ENCODE measurements at regions not wholly inside any gene's neighbourhood (a gene's known extent, or its start where the extent isn't known, plus 50 kb on each side); places are given as distances from the start of the nearest gene placed in this dataset.

DNA sequence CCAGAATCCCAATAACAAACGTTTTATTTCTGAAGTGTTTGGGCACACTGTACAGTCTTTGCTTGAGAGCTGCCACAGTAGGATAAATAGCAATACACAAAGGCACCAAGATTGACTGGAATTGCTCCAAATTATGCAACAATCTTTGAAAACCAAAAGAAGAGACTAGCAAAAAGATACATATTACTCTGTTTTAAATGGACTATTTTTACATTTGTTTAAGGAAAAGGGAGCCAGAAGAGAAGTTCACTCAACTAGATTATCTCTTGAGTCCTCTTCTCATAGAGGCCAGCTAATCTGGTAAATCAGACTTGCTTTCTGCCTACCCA, 385.0 kb upstream of the SLC30A5 start:
- intact Hi-C loops (cut with micrococcal nuclease) = no loop called here
- no peak overlapping the region for H3K4me3 Mint-ChIP-seq
- H3K27ac Mint-ChIP-seq = no peak overlapping the region
- peaks cover 4% of the 10 kb centered on the region for H3K27me3 Mint-ChIP-seq
- H3K4me1 Mint-ChIP-seq = peaks cover 23% of the 10 kb centered on the region
- DNase-seq = no peak
- H3K36me3 Mint-ChIP-seq (ENCODE audit: low read depth) = no peaks in the 10 kb centered on the region
- H3K9me3 Mint-ChIP-seq = peaks cover 12% of the 10 kb centered on the region

DNA sequence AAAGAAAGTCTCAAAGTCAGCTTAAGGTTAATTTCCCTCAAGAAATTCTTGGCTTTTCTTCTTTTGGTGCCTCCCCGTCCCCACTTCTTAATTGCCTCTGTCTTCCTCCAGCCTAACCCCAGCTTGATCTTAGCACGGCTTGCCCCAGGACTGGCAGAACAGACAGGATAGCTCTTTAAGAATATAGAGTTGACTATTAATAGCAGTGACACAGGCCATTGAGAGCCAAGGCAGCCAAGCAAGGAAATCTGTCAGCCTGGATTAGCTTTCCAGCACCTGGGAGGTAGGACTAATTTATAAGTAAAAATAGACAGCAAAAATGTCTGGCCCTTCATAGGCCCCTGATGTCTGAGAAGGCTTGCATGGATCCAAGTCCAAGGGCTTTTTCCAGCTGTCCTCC, 384.6 kb upstream of the SLC30A5 start:
- no peaks in the 10 kb centered on the region for H3K36me3 Mint-ChIP-seq (ENCODE audit: low read depth)

DNA sequence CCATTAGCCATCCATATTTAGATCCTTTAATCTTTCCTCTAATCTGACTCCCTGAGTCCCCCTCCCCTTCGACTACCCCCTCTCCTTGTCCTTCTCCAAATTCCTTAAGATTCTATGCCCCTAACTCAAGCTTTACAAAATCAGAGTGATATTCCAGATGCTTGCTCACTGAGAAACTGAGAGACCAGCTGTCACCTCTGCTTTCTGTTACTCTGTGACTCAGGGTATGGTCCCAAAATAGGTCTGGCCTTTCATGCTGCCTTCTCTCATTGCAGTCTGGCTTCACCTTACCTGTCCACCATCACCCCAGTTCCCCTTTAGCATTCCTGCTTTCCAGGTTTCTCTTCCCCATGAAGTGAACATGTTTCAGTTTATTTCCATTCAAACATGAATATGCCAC, 383.3 kb upstream of the SLC30A5 start:
- H3K4me3 Mint-ChIP-seq = no peak overlapping the region
- intact Hi-C loops (cut with micrococcal nuclease) = no loop called here
- DNase-seq = no peak
- peaks cover 2% of the 10 kb centered on the region for H3K27me3 Mint-ChIP-seq
- H3K4me1 Mint-ChIP-seq = peaks cover 23% of the 10 kb centered on the region
- H3K36me3 Mint-ChIP-seq (ENCODE audit: low read depth) = no peaks in the 10 kb centered on the region
- H3K27ac Mint-ChIP-seq = no peak overlapping the region
- peaks cover 9% of the 10 kb centered on the region for H3K9me3 Mint-ChIP-seq

More for the DNA sequence above, 384.6 kb upstream of the SLC30A5 start:
- Mint-ChIP-seq H3K4me3 (no peak overlapping the region), H3K27ac (no peak overlapping the region), H3K4me1 (peaks cover 23% of the 10 kb centered on the region), H3K9me3 (peaks cover 12% of the 10 kb centered on the region), H3K27me3 (peaks cover 4% of the 10 kb centered on the region)
- DNase-seq = no peak
- intact Hi-C loops (cut with micrococcal nuclease) = no loop called here

DNA sequence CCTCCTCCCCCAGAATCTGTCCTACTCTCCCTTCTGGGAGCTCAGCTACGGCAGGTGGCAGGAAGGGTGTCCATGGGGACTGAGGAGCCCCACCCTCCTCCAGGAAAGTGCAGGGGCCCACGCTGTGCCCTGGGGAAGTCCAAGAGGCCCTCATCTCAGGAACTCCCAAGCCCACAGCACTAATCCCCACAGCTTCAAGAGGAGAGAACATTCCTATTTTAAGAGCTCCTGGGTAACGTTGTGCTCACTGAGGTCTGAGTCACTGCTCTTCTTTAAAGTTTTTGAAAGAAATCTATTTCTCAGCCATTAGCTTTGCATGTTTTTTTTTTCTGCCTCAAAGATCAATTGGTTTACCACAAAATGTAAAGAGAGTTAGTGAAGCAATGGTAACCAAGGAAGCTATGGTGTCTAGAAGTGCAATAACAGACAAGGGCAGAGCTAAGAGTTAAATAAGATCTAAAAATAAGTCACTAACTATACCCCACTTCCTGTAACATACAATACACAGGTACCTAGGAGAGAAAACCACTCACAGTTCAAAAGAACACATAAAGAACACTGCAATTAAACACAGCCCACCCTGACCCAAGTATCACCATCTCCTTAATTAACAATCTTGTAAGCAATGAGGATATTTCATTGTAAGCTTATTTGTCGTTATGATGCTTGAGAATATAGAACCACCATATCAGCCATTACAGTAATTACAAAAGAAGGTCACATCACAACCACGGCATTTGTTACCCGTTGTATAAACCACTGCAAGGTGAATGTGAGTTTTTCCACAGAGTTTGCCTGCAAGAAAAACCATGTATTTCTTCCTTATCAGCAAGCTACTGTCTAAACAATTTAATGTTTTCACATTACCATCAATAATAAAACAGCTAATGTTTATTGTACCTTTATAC, 382.3 kb upstream of the SLC30A5 start:
- intact Hi-C loops (cut with micrococcal nuclease) = no loop called here
- DNase-seq = peak; percentile 74

DNA sequence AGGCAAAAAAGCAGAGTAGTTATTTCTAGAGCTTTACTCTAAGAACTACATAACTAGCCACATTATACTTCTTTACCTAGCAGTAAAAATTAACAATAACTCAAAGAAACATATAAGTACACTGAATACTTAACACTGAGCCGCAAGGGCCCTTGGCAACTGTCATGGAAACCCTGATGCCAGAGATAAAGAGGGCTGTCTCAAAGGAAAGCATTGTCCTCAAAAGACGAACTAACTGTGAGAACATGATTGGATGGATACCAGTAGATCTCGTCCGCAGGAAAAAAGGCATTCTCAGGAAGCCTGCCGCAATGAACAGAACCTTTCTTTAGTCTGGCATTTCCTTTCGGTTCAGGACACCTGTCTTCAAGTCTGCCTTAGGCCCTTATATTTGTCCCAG, 379.0 kb upstream of the SLC30A5 start:
- Mint-ChIP-seq H3K27me3 (no peaks in the 10 kb centered on the region), H3K4me1 (peaks cover 23% of the 10 kb centered on the region), H3K36me3 (ENCODE audit: low read depth) (no peaks in the 10 kb centered on the region), H3K27ac (no peak overlapping the region), H3K4me3 (no peak overlapping the region), H3K9me3 (peaks cover 3% of the 10 kb centered on the region)
- intact Hi-C loops (cut with micrococcal nuclease) = no loop called here
- no peak for DNase-seq

More for the DNA sequence above, 382.3 kb upstream of the SLC30A5 start:
- H3K9me3 Mint-ChIP-seq = peaks cover 7% of the 10 kb centered on the region
- H3K27me3 Mint-ChIP-seq = peaks cover 2% of the 10 kb centered on the region
- peak overlapping the region; percentile 82 for H3K27ac Mint-ChIP-seq
- H3K4me3 Mint-ChIP-seq = peak overlapping the region; percentile 68
- peaks cover 23% of the 10 kb centered on the region for H3K4me1 Mint-ChIP-seq
- no peaks in the 10 kb centered on the region for H3K36me3 Mint-ChIP-seq (ENCODE audit: low read depth)

DNA sequence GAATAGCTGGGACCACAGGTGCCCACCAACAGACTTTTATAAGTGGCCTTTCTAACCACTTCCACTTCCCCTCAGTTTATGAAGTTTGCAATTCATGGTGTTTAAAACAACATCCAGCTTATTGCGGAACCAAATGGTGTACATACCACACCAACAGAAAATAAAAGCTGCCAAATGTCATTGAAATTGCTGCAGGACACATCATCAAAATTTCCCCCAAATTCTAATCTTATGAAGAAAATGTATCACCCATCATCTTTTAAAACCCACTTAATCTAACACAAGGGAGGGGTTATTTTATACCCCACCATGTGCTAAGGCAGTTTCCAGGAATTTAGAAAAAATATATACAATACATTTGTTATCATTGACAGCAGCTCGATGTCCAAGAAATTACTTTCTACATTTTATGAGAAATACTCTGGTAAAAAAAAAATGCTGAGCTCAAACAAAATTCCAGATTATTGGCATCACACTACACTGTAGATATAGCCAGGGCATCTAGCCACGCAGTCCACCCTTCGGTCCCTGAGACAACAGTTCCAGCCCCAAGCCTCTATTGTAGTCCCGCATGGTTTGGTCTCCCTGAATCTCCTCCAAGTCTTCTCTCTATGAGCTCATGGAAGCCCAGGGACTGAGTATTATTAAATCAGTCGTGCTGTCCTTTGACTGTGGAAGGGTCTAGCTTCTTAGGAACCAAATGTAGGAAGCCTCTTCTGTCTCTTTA, 372.8 kb upstream of the SLC30A5 start:
- intact Hi-C loops (cut with micrococcal nuclease) = no loop called here
- no peaks in the 10 kb centered on the region for H3K4me1 Mint-ChIP-seq
- no peak for DNase-seq
- no peaks in the 10 kb centered on the region for H3K36me3 Mint-ChIP-seq (ENCODE audit: low read depth)
- H3K9me3 Mint-ChIP-seq = peaks cover 10% of the 10 kb centered on the region
- H3K4me3 Mint-ChIP-seq = no peak overlapping the region
- H3K27ac Mint-ChIP-seq = no peak overlapping the region
- no peaks in the 10 kb centered on the region for H3K27me3 Mint-ChIP-seq

DNA sequence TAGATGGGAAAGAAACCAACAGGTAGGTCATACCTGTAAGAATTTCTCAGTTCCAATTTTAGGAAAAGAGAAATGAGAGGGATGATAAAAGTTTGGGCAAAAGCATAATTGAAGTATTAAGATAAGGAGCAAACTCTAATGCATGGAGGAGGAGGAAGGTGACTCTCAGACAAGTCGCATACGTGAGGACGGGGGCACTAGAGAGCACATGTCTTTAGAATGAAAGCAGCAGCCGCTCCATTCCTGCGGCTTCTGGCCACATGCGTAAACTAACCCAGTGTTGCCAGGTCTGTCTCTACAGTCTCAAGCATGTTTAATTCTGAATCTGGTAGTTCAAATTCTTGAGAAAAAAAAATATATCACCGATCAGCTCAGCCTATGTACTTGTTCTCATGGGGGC, 371.5 kb upstream of the SLC30A5 start:
- no peak for DNase-seq
- Mint-ChIP-seq H3K27me3 (no peaks in the 10 kb centered on the region), H3K4me3 (no peak overlapping the region), H3K4me1 (no peaks in the 10 kb centered on the region), H3K27ac (no peak overlapping the region), H3K36me3 (ENCODE audit: low read depth) (no peaks in the 10 kb centered on the region), H3K9me3 (peaks cover 12% of the 10 kb centered on the region)
- intact Hi-C loops (cut with micrococcal nuclease) = no loop called here

DNA sequence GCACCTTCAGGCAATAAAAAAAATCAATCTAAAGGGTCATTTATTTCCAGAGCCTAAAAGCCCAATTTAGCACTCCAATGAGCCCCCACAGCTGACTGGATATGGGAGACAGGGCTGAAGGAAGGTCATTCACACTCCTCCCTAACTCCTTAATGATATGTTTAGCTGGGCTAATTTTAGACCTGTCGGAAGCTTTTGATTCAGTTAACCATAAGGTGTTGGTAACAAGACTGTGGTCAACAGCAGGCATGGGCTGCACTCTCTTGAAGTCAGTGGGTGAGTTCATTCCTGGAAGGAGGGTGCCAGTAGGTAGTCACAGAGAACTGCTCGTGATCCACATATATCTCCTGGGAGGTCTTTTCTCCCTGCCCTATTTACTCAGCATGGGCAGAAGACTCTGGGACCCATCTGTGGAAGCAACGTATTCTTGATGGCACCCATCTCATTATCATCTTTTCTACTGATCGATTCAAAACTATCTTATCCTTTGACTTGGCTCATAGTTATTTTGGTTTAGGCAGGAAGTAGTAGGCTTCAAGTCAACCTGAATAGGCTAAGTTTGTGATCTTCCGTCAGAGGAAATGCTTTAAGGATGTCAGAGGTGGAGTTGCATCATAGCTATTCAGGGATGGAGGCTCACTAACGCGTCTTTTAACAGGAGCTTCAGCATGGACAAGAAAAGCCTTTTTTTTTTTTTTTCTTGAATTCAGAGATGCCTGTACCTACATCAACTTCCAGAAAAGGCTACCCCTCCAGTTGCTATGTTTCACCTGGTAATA, 367.7 kb upstream of the SLC30A5 start:
- no peaks in the 10 kb centered on the region for H3K36me3 Mint-ChIP-seq (ENCODE audit: low read depth)
- intact Hi-C loops (cut with micrococcal nuclease) = no loop called here
- H3K27ac Mint-ChIP-seq = no peak overlapping the region
- H3K27me3 Mint-ChIP-seq = no peaks in the 10 kb centered on the region
- H3K4me3 Mint-ChIP-seq = no peak overlapping the region
- no peaks in the 10 kb centered on the region for H3K4me1 Mint-ChIP-seq
- peaks cover 9% of the 10 kb centered on the region for H3K9me3 Mint-ChIP-seq
- no peak for DNase-seq

DNA sequence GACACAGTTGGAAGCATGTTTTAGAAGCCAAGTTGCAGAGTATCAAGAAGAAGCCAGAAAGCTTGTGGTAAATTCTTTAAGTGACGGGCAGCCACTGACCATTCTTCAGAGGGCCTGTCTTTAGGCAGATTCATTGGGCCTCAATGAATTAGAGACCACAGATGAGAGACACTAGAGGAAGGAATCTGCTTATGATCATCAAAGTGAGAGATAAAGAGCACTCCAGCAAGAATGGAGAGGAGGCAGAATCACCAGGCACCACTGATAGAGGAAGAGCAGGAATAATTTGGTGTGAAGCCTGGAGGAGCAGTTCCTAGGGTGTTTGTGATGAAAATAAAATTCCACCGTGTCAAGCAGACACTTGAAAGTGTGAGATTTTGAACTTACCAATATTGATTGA, 365.9 kb upstream of the SLC30A5 start:
- no peak overlapping the region for H3K27ac Mint-ChIP-seq
- no peak for DNase-seq
- no peaks in the 10 kb centered on the region for H3K4me1 Mint-ChIP-seq
- peaks cover 6% of the 10 kb centered on the region for H3K9me3 Mint-ChIP-seq
- intact Hi-C loops (cut with micrococcal nuclease) = no loop called here
- no peak overlapping the region for H3K4me3 Mint-ChIP-seq
- H3K36me3 Mint-ChIP-seq (ENCODE audit: low read depth) = no peaks in the 10 kb centered on the region
- no peaks in the 10 kb centered on the region for H3K27me3 Mint-ChIP-seq

DNA sequence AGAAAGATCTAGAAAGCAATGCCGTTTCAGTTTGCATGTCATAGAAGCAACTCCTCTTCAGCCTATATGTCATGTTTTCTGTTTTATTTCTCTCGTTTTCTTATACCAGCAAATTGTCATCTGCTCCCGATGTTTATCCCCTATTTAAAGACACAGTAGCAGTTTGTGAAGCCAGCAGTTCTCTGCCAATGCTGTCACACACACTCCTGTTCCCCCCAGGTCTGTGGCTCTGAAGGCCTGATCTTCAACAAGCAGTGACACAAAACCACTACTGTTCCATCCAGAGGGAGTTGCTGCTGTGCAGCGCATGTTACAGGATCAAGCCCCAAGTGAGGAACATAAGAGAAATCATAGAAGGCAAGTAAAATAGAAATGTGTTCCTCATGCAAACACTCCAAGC, 364.1 kb upstream of the SLC30A5 start:
- no peaks in the 10 kb centered on the region for H3K36me3 Mint-ChIP-seq (ENCODE audit: low read depth)
- no peak for DNase-seq
- H3K9me3 Mint-ChIP-seq = peaks cover 6% of the 10 kb centered on the region
- H3K27ac Mint-ChIP-seq = no peak overlapping the region
- no peak overlapping the region for H3K4me3 Mint-ChIP-seq
- intact Hi-C loops (cut with micrococcal nuclease) = no loop called here
- no peaks in the 10 kb centered on the region for H3K4me1 Mint-ChIP-seq
- H3K27me3 Mint-ChIP-seq = no peaks in the 10 kb centered on the region

DNA sequence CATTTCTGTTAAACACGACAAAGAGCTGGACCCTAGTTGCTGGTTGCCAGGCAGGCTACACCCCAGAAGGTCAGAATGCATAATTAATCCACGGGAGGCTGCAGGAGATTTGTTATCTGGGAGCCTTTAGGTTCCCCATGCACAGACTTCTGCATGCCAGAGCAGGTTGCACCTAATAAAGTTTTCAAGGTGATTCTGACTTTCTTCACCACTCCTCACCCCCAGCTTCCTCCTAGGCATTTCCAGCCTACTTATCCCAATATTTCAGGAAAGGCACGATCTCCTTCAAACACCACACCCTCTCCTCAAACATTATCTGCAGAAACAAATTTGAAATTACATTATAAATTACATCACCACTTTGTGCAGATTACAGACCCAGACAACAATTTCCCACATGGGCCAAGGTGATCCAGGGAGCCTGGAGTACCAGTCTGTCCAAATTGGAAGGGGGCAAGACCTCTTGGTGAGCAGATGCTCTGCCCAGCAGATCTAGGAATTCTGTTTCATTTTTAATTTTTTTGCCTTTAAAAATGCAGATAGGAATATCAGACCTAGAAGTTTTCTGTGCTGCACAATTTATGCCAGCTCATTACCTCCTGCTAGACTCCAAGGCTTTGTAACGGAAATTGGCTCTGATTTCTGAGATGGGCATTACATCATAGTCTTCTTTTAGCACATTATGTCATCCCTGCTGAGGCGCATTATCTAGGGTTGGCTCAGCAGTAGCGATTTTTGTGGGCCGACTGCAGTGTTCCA, 363.4 kb upstream of the SLC30A5 start:
- H3K4me1 Mint-ChIP-seq = no peaks in the 10 kb centered on the region
- intact Hi-C loops (cut with micrococcal nuclease) = no loop called here
- H3K36me3 Mint-ChIP-seq (ENCODE audit: low read depth) = no peaks in the 10 kb centered on the region
- H3K4me3 Mint-ChIP-seq = no peak overlapping the region
- DNase-seq = no peak
- H3K27ac Mint-ChIP-seq = no peak overlapping the region
- H3K27me3 Mint-ChIP-seq = no peaks in the 10 kb centered on the region
- H3K9me3 Mint-ChIP-seq = peaks cover 6% of the 10 kb centered on the region

DNA sequence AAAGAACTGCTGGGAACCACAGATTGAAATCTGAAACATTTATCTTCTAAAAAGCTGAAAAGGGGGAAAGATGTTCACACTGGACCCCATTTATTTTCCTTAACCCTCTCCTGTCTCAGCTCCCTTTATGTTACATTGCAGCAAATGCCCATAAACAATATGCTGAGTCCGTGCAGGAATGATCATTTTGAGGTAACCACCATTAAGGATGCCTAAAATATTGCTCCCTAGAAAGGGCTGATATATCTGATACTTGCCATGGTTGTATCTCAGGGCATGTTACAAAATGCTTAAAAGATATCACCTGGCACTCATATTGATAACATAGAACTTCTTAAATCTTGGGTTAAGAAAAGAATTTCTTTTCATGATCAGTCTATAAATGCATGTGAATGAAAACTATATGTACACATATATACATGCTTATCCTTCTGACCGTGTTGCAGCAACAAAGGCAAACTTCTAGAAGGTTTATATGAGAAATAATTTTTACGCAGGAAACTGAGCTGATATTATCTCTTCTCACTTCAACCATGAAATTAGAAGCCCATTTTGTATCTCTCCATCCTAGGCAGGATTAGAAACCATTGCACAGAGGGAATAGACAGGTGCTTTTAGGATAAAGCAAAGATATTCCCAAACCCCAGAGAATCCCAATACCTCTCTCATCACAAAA, 362.7 kb upstream of the SLC30A5 start:
- DNase-seq = no peak
- no peaks in the 10 kb centered on the region for H3K27me3 Mint-ChIP-seq
- H3K27ac Mint-ChIP-seq = no peak overlapping the region

DNA sequence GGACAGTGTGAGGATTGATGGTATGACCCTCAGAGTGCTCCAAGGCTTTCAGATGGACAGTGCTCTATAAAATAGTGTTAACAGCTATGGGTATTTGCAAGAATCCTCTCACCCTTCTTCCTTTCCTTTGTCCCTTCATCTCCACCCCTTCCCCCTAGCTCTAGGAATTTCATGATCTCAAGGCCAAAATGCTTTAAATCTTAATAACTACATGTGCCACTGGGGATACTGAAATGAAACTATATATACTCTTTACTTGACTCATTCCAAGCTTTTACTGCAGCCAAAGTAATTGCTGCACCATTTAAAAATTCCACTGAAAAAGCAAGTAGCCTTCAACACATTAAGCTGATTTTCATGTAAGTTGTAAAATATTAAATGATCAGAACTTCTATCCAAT, 361.6 kb upstream of the SLC30A5 start:
- peaks cover 3% of the 10 kb centered on the region for H3K27me3 Mint-ChIP-seq
- DNase-seq = no peak
- H3K9me3 Mint-ChIP-seq = peaks cover 3% of the 10 kb centered on the region
- intact Hi-C loops (cut with micrococcal nuclease) = no loop called here
- no peak overlapping the region for H3K27ac Mint-ChIP-seq
- no peaks in the 10 kb centered on the region for H3K36me3 Mint-ChIP-seq (ENCODE audit: low read depth)
- no peaks in the 10 kb centered on the region for H3K4me1 Mint-ChIP-seq
- no peak overlapping the region for H3K4me3 Mint-ChIP-seq

More for the DNA sequence above, 362.7 kb upstream of the SLC30A5 start:
- Mint-ChIP-seq H3K36me3 (ENCODE audit: low read depth) (no peaks in the 10 kb centered on the region), H3K4me1 (no peaks in the 10 kb centered on the region), H3K4me3 (no peak overlapping the region), H3K9me3 (peaks cover 5% of the 10 kb centered on the region)
- intact Hi-C loops (cut with micrococcal nuclease) = no loop called here
